Sigmoid colon (tissue), 6 donors: ENCODE measurements at regions not wholly inside any gene's neighbourhood (a gene's known extent, or its start where the extent isn't known, plus 50 kb on each side); places are given as distances from the start of the nearest gene placed in this dataset.

Source experiments
- DNase-seq: peaks from one replicate; pipeline ENCODE4 v3.0.0-alpha.2; 2019
- H3K27ac ChIP-seq, 4 donors: fragments of 200-600 bp; sonication (generic); one replicate each; pipeline ENCODE4 v1.5.1; 2016 to 2019; ENCODE audit warnings: mild to moderate bottlenecking in 1 of 4
- H3K27me3 ChIP-seq, 3 donors: fragments of 200-600 bp; sonication (generic); one replicate each; pipeline ENCODE4 v1.5.1; 2019; ENCODE audit warnings: mild to moderate bottlenecking in 1 of 3
- H3K36me3 ChIP-seq, 4 donors: fragments of 200-600 bp; sonication (generic); one replicate each; pipeline ENCODE4 v1.5.1; 2016 to 2019
- H3K4me1 ChIP-seq, 4 donors: fragments of 200-600 bp; sonication (generic); one replicate each; pipeline ENCODE4 v1.5.1; 2017 to 2019
- H3K4me3 ChIP-seq, 4 donors: fragments of 200-600 bp; sonication (generic); one replicate each; pipeline ENCODE4 v1.5.1; 2017 to 2019; ENCODE audit warnings: mild to moderate bottlenecking in 2 of 4, moderate library complexity in 1 of 4
- H3K9me3 ChIP-seq, 4 donors: fragments of 200-600 bp in 3 of 4; sonication (generic) in 3 of 4; one replicate each; pipeline versions ENCODE4 v1.5.1 to v1.6.1; 2013 to 2019
- EP300 ChIP-seq, 4 donors: sonication (generic); formaldehyde crosslinking; IDR thresholded peaks; one replicate each; pipeline ENCODE4 v1.6.1; 2017; ENCODE audit warnings: antibody characterized with exemption in 4 of 4
- POLR2A ChIP-seq, 2 donors: fragments of 450-650 bp; IDR thresholded peaks; one replicate each; pipeline ENCODE4 v1.6.1; 2016; ENCODE audit warnings: antibody characterized with exemption in 2 of 2, mild to moderate bottlenecking in 2 of 2, moderate library complexity in 2 of 2
- POLR2AphosphoS5 ChIP-seq, 4 donors: sonication (generic); formaldehyde crosslinking; IDR thresholded peaks; one replicate each; pipeline ENCODE4 v1.6.1; 2017; ENCODE audit warnings: antibody characterized with exemption in 4 of 4
- WGBS, 2 donors: extraction: QIAGEN DNeasy Blood & Tissue Kit; methylation state at CpG; one replicate each; pipeline ENCODE4 v1.1.7; 2013; 5-methylcytosine and 5-hydroxymethylcytosine counted together
- intact Hi-C: fragments of 100-400 bp; cut with DNase I; formaldehyde crosslinking; loops from one replicate; pipeline ENCODE4 v1.15.1; 2023
- TF ChIP-seq, protein P1 (sequence below), 4 experiments: fragments of 450-650 bp in 3 of 4; fragments of 200-600 bp in 1 of 4; IDR thresholded peaks; one replicate each; pipeline ENCODE4 v1.5.1; 2016 to 2019; ENCODE audit warnings: antibody characterized with exemption in 4 of 4, mild to moderate bottlenecking in 3 of 4, moderate library complexity in 2 of 4
- donor health status: healthy with polysubstance abuse.
- donor health status: healthy.

DNA sequence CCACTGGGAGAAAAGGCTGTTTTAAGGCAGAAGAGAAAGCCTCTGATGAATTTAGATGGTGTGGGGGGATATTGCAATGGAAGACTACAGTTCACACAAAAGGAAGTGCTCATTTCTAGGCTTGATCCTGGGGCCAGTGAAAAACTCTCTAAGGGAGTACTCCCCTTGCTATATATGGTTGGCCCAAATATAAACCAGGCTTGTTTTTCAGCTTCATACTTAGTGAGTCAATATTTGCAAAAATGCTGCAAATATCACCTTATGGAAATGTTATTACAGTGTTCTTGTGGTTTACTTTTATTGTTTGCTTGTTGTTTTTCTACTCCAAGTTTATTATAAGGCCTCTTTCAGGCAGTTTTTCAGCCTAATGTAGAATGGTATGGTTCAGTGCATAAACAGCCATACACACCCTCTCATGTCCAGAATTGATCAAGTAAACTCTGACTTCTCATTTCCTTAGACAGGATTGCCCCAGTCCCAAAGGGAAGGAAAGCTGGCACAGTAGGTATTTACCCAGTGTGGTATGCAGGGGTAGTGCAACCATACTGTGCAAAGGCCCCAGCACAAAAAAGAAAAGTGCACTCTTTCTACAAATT lies 115.1 kb downstream of the FEM1C start:
- DNase-seq = no peak
- intact Hi-C loops = no loop called here
- Histone ChIP-seq H3K4me3 (no peak overlapping the region), H3K27ac (no peak overlapping the region), H3K4me1 (peaks cover 0 to 36% (median 25%) of the 10 kb centered on the region in 4 donors), H3K27me3 (no peaks in the 10 kb centered on the region), H3K9me3 (no peaks in the 10 kb centered on the region), H3K36me3 (no peaks in the 10 kb centered on the region)
- TF ChIP-seq EP300 (IDR thresholded peaks at IDR 0.05) = no peak

DNA sequence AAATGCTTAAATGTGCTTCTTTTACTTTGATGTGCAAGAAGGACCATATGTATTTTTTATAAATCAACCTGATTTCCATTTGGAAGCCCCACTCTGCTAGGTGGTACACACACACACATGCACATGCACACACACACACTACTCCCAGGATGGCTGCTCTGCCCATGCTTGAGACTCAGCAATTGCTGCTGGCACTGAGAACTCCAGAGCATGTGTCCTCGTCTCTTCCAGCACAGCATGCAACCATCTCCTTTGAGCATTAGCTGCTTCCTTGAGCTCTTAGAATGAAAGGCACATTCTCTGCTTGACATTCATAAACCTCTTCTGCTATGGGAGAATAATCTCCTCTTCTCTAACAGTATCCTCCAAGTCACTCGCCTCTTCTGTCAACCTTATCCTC lies 115.9 kb downstream of the FEM1C start:
- Histone ChIP-seq H3K4me1 (peaks cover 0 to 41% (median 32%) of the 10 kb centered on the region in 4 donors), H3K27me3 (no peaks in the 10 kb centered on the region), H3K27ac (no peak overlapping the region), H3K4me3 (no peak overlapping the region), H3K9me3 (no peaks in the 10 kb centered on the region), H3K36me3 (no peaks in the 10 kb centered on the region)
- TF ChIP-seq, protein P1, sequence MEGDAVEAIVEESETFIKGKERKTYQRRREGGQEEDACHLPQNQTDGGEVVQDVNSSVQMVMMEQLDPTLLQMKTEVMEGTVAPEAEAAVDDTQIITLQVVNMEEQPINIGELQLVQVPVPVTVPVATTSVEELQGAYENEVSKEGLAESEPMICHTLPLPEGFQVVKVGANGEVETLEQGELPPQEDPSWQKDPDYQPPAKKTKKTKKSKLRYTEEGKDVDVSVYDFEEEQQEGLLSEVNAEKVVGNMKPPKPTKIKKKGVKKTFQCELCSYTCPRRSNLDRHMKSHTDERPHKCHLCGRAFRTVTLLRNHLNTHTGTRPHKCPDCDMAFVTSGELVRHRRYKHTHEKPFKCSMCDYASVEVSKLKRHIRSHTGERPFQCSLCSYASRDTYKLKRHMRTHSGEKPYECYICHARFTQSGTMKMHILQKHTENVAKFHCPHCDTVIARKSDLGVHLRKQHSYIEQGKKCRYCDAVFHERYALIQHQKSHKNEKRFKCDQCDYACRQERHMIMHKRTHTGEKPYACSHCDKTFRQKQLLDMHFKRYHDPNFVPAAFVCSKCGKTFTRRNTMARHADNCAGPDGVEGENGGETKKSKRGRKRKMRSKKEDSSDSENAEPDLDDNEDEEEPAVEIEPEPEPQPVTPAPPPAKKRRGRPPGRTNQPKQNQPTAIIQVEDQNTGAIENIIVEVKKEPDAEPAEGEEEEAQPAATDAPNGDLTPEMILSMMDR (IDR thresholded peaks at IDR 0.05) = no peak
- no peak for TF ChIP-seq POLR2AphosphoS5 (IDR thresholded peaks at IDR 0.05)
- no peak for TF ChIP-seq EP300 (IDR thresholded peaks at IDR 0.05)
- TF ChIP-seq POLR2A (IDR thresholded peaks at IDR 0.05) = no peak
- DNase-seq = no peak
- 83 to 85% methylated on average over 2 of the region's 2 CpGs for WGBS, 2 donors
- intact Hi-C loops = no loop called here

DNA sequence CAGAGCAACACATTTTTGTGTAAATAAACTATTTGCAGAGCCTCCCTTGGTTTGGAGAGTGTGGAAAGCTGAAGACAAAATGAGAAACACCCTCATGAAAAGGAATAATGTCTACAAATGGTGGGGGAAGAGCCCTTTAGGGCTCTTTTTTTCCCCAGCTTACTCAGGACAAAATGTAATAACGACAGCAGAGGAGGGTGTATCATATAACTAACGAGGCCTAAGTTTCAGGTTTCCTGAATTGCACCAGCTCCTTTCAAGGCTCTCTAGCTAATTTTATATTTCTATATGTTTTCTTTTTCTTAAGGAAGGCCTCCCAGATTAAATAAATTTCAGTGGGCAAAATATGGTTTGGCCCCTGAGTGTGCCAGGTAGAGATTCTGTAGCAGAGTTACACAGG lies 116.3 kb downstream of the FEM1C start:
- H3K4me1 ChIP-seq = peaks cover 0 to 43% (median 34%) of the 10 kb centered on the region in 4 donors
- TF ChIP-seq POLR2A (IDR thresholded peaks at IDR 0.05) (no peak), EP300 (IDR thresholded peaks at IDR 0.05) (no peak), POLR2AphosphoS5 (IDR thresholded peaks at IDR 0.05) (no peak)
- TF ChIP-seq, protein P1 (IDR thresholded peaks at IDR 0.05) = no peak
- 18 to 65% methylated on average over 2 of the region's 2 CpGs for WGBS, 2 donors

DNA sequence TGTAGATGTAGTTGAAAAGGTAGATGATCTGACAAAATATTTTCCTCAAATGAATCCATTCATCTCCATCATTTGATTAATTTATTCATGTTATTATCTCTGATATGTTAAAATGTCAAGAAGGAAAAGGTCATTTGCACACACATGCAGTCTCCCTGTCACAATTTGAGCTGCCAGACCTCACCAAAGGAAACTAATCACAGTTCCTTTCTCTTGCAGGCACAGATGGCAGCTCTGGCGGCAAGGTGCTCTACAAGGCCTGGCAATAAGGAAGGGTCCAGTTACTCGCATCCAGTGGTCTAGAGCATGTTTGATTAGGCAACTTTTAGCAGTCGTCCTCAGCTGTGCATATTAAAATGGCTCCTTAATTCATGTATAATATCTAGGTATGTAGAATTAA lies 120.1 kb downstream of the FEM1C start:
- H3K27ac ChIP-seq = peak overlapping the region; percentile 48 to 82 (median 74)
- H3K27me3 ChIP-seq = no peaks in the 10 kb centered on the region
- intact Hi-C loops = loop anchor here (5.0 kb wide), 1 partner anchor 118 kb away; the partner anchor contains the start of gene FEM1C
- H3K4me3 ChIP-seq = no peak overlapping the region
- no peak for DNase-seq
- 93 to 94% methylated on average over 3 of the region's 3 CpGs for WGBS, 2 donors
- H3K4me1 ChIP-seq = peaks cover 0 to 51% (median 41%) of the 10 kb centered on the region in 4 donors
- no peaks in the 10 kb centered on the region for H3K9me3 ChIP-seq
- TF ChIP-seq POLR2A (IDR thresholded peaks at IDR 0.05) (no peak), POLR2AphosphoS5 (IDR thresholded peaks at IDR 0.05) (no peak)
- H3K36me3 ChIP-seq = no peaks in the 10 kb centered on the region

More for the DNA sequence above, 116.3 kb downstream of the FEM1C start:
- Histone ChIP-seq H3K9me3 (no peaks in the 10 kb centered on the region), H3K27ac (no peak overlapping the region), H3K36me3 (no peaks in the 10 kb centered on the region), H3K27me3 (no peaks in the 10 kb centered on the region), H3K4me3 (no peak overlapping the region)
- DNase-seq = no peak
- intact Hi-C loops = no loop called here

DNA sequence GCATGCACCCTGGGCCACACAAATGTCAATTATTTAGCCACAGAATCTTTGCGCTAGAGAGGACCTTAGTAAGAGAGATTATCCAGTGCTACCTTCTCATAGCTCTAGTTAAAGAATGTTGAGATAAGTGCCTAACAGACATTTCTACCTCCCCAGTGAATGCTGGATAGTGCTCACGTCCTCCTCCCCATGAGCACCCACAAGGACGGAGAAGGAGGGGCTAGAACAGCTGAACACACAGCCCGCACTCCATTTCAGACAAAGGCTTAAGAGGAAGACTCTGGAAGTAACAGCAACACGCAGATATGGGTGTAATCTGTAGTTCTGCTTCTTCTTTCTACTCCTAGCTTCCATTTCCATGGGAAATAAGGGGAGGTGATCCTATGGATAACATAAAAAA lies 120.5 kb downstream of the FEM1C start:
- peaks cover 0 to 51% (median 41%) of the 10 kb centered on the region in 4 donors for H3K4me1 ChIP-seq
- no peaks in the 10 kb centered on the region for H3K27me3 ChIP-seq
- H3K9me3 ChIP-seq = no peaks in the 10 kb centered on the region
- H3K4me3 ChIP-seq = no peak overlapping the region
- peak overlapping the region; percentile 48 to 82 (median 74) for H3K27ac ChIP-seq
- no peaks in the 10 kb centered on the region for H3K36me3 ChIP-seq
- 86 to 91% methylated on average over 5 of the region's 5 CpGs for WGBS, 2 donors
- intact Hi-C loops = loop anchor here (5.0 kb wide), 1 partner anchor 118 kb away; the partner anchor contains the start of gene FEM1C
- TF ChIP-seq EP300 (IDR thresholded peaks at IDR 0.05) = no peak
- no peak for TF ChIP-seq POLR2AphosphoS5 (IDR thresholded peaks at IDR 0.05)
- no peak for TF ChIP-seq POLR2A (IDR thresholded peaks at IDR 0.05)
- TF ChIP-seq, protein P1 (IDR thresholded peaks at IDR 0.05) = no peak
- DNase-seq = no peak

DNA sequence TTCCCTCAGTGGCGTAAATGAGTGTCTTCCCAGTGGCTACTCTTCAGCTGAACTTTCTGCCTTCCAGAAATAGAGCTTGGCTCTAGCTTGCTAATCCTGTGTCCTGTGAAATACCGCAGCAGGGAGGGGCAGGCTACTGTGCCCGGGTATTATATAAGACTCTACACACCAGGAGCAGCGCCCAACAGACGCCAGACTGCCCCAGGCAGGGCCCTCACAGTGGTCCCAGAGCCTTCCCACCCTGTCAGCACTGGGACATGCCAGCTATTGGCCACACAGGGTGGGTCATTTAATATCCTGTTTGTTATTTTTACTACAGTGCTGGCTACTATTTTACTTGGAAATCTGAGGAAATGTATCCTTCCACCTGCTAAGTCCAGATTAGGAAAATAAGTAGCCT lies 121.0 kb downstream of the FEM1C start:
- Histone ChIP-seq H3K9me3 (no peaks in the 10 kb centered on the region), H3K4me3 (no peak overlapping the region), H3K27me3 (no peaks in the 10 kb centered on the region), H3K4me1 (peaks cover 0 to 51% (median 41%) of the 10 kb centered on the region in 4 donors), H3K36me3 (no peaks in the 10 kb centered on the region), H3K27ac (peak overlapping the region; percentile 48 to 82 (median 74))
- intact Hi-C loops = loop anchor here (1.0 to 5.0 kb wide), 2 partner anchors 46 to 119 kb away; partner anchors contain the start of gene FEM1C
- 23 to 58% methylated on average over 5 of the region's 5 CpGs for WGBS, 2 donors
- peak; percentile 82 for DNase-seq
- TF ChIP-seq EP300 (IDR thresholded peaks at IDR 0.05) (no peak), POLR2A (IDR thresholded peaks at IDR 0.05) (no peak), POLR2AphosphoS5 (IDR thresholded peaks at IDR 0.05) (peak in 3 of 4 donors; percentile 40 to 65 (median 59))
- TF ChIP-seq, protein P1 (IDR thresholded peaks at IDR 0.05) = no peak
